Right cardiac atrium (tissue), 5 donors: ENCODE measurements at regions not wholly inside any gene's neighbourhood (a gene's known extent, or its start where the extent isn't known, plus 50 kb on each side); places are given as distances from the start of the nearest gene placed in this dataset.

Experiments used
- ATAC-seq, 2 donors: fragments of 200-7000 bp; cut with Tn5 transposase; one replicate each; pipeline versions ENCODE4 v1.8.0 to v1.9.1; 2020; ENCODE audit warnings: moderate library complexity in 2 of 2, mild to moderate bottlenecking in 1 of 2
- DNase-seq, 3 donors: peaks; one replicate each; pipeline ENCODE4 v3.0.0-alpha.2; 2020
- H3K27ac ChIP-seq: one replicate; pipeline ENCODE4 v1.5.1; 2013; ENCODE audit warnings: mild to moderate bottlenecking, low read length, control low read depth, moderate library complexity
- H3K27me3 ChIP-seq: one replicate; pipeline ENCODE4 v1.6.1; 2013; ENCODE audit not compliant: control insufficient read depth, insufficient read depth
- H3K4me1 ChIP-seq: one replicate; pipeline ENCODE4 v1.6.1; 2013; ENCODE audit warnings: low read length; ENCODE audit not compliant: control insufficient read depth, insufficient read depth
- H3K4me3 ChIP-seq: one replicate; pipeline ENCODE4 v1.5.1; 2013; ENCODE audit warnings: low read length, control low read depth
- H3K9me3 ChIP-seq: one replicate; pipeline ENCODE4 v1.6.1; 2013; ENCODE audit warnings: low read length; ENCODE audit not compliant: control insufficient read depth
- WGBS: extraction: QIAGEN DNeasy Blood & Tissue Kit; methylation state at CpG from one replicate; pipeline ENCODE4 v1.1.7; 2013; 5-methylcytosine and 5-hydroxymethylcytosine counted together
- intact Hi-C, 4 donors: fragments of 100-400 bp; cut with DNase I; formaldehyde crosslinking; loops; one replicate each; pipeline versions ENCODE4 v1.11.0 to v1.14.0; 2022 to 2023
- donor health status: healthy with polysubstance abuse.
- donor health status: DM: no; HTN: yes; CAD: no.
- donor health status: DM: no; HTN: no; CAD: no.
- donor health status: DM: no; HTN: yes; CAD: no; lungs with severe emphysema.
- donor health status: DM: yes; HTN: yes; CAD: no.

- ATAC-seq (no peak), DNase-seq (no peak)
- H3K27me3 ChIP-seq, result no peaks in the 10 kb centered on the region
- H3K4me1 ChIP-seq, result no peaks in the 10 kb centered on the region
- 67% methylated on average over 7 of the region's 7 CpGs for WGBS
- H3K9me3 ChIP-seq, result no peaks in the 10 kb centered on the region
- H3K27ac ChIP-seq, result no peak overlapping the region
- no peak overlapping the region for H3K4me3 ChIP-seq
- intact Hi-C loops, result no loop called here
Measured at GRCh38 chr5:68369457-68370125, 154.0 kb downstream of the PIK3R1 start.

GRCh38 chr5:68370196-68370595, 154.6 kb downstream of the PIK3R1 start:
- 97% methylated on average over 2 of the region's 2 CpGs for WGBS
- ATAC-seq, result no peak

GRCh38 chr5:68371607-68372006, 156.1 kb downstream of the PIK3R1 start:
- ATAC-seq (no peak), DNase-seq (no peak)
- Histone ChIP-seq H3K4me3 (no peak overlapping the region), H3K27ac (no peak overlapping the region), H3K4me1 (peaks cover 2% of the 10 kb centered on the region), H3K27me3 (no peaks in the 10 kb centered on the region), H3K9me3 (no peaks in the 10 kb centered on the region)
- WGBS, result 65% methylated on average over 2 of the region's 2 CpGs
- intact Hi-C loops, result no loop called here

More at GRCh38 chr5:68370196-68370595, 154.6 kb downstream of the PIK3R1 start:
- Histone ChIP-seq H3K4me3 (no peak overlapping the region), H3K27ac (no peak overlapping the region), H3K9me3 (no peaks in the 10 kb centered on the region), H3K4me1 (no peaks in the 10 kb centered on the region), H3K27me3 (no peaks in the 10 kb centered on the region)
- intact Hi-C loops, result no loop called here
- DNase-seq, result no peak

- DNase-seq (no peak), ATAC-seq (no peak)
- 93% methylated on average over 1 of the region's 1 CpG for WGBS
- Histone ChIP-seq H3K27me3 (no peaks in the 10 kb centered on the region), H3K4me3 (no peak overlapping the region), H3K27ac (no peak overlapping the region), H3K9me3 (no peaks in the 10 kb centered on the region), H3K4me1 (peaks cover 2% of the 10 kb centered on the region)
- intact Hi-C loops, result no loop called here
Measured at GRCh38 chr5:68372161-68372560, 156.6 kb downstream of the PIK3R1 start.

- 98% methylated on average over 2 of the region's 2 CpGs for WGBS
- no peak overlapping the region for H3K27ac ChIP-seq
- H3K4me3 ChIP-seq, result no peak overlapping the region
- ATAC-seq, result no peak
- intact Hi-C loops, result no loop called here
- H3K27me3 ChIP-seq, result no peaks in the 10 kb centered on the region
- peaks cover 2% of the 10 kb centered on the region for H3K4me1 ChIP-seq
- no peak for DNase-seq
- H3K9me3 ChIP-seq, result no peaks in the 10 kb centered on the region
Measured at GRCh38 chr5:68373050-68373449, 157.5 kb downstream of the PIK3R1 start.

GRCh38 chr5:68374796-68375518, 159.4 kb downstream of the PIK3R1 start:
- H3K4me3 ChIP-seq, result no peak overlapping the region
- H3K27ac ChIP-seq, result no peak overlapping the region
- 94% methylated on average over 1 of the region's 1 CpG for WGBS
- no peaks in the 10 kb centered on the region for H3K27me3 ChIP-seq
- H3K4me1 ChIP-seq, result peaks cover 2% of the 10 kb centered on the region
- ATAC-seq (no peak), DNase-seq (no peak)
- no peaks in the 10 kb centered on the region for H3K9me3 ChIP-seq
- intact Hi-C loops, result no loop called here

- intact Hi-C loops, result no loop called here
- Histone ChIP-seq H3K27me3 (no peaks in the 10 kb centered on the region), H3K27ac (no peak overlapping the region), H3K4me1 (peaks cover 2% of the 10 kb centered on the region), H3K9me3 (no peaks in the 10 kb centered on the region), H3K4me3 (no peak overlapping the region)
- WGBS, result 59% methylated on average over 3 of the region's 3 CpGs
- ATAC-seq, result no peak
- no peak for DNase-seq
Measured at GRCh38 chr5:68375540-68375939, 160.0 kb downstream of the PIK3R1 start.

- H3K4me3 ChIP-seq, result no peak overlapping the region
Measured at GRCh38 chr5:68376935-68377334, 161.4 kb downstream of the PIK3R1 start.

GRCh38 chr5:68377733-68378132, 162.2 kb downstream of the PIK3R1 start:
- DNase-seq (no peak), ATAC-seq (no peak)
- Histone ChIP-seq H3K27ac (no peak overlapping the region), H3K4me3 (no peak overlapping the region), H3K4me1 (peaks cover 4% of the 10 kb centered on the region), H3K27me3 (no peaks in the 10 kb centered on the region), H3K9me3 (no peaks in the 10 kb centered on the region)
- intact Hi-C loops, result no loop called here
- 90% methylated on average over 4 of the region's 4 CpGs for WGBS

More at GRCh38 chr5:68376935-68377334, 161.4 kb downstream of the PIK3R1 start:
- Histone ChIP-seq H3K27ac (no peak overlapping the region), H3K9me3 (no peaks in the 10 kb centered on the region), H3K27me3 (no peaks in the 10 kb centered on the region), H3K4me1 (peaks cover 4% of the 10 kb centered on the region)
- WGBS, result 57% methylated on average over 6 of the region's 6 CpGs
- ATAC-seq, result no peak
- no peak for DNase-seq
- intact Hi-C loops, result no loop called here

- Histone ChIP-seq H3K4me1 (peaks cover 4% of the 10 kb centered on the region), H3K9me3 (no peaks in the 10 kb centered on the region), H3K27ac (no peak overlapping the region), H3K27me3 (no peaks in the 10 kb centered on the region), H3K4me3 (no peak overlapping the region)
- no peak for DNase-seq
- 82% methylated on average over 3 of the region's 3 CpGs for WGBS
- no peak for ATAC-seq
- intact Hi-C loops, result no loop called here
Measured at GRCh38 chr5:68378204-68378820, 162.8 kb downstream of the PIK3R1 start.

- intact Hi-C loops, result no loop called here
- ATAC-seq (peak; percentile 35 to 65), DNase-seq (peak in 1 of 3 donors; percentile 46)
- H3K27ac ChIP-seq, result no peak overlapping the region
- no peaks in the 10 kb centered on the region for H3K9me3 ChIP-seq
- no peak overlapping the region for H3K4me3 ChIP-seq
- peaks cover 4% of the 10 kb centered on the region for H3K4me1 ChIP-seq
- H3K27me3 ChIP-seq, result no peaks in the 10 kb centered on the region
- WGBS, result 65% methylated on average over 3 of the region's 3 CpGs
Measured at GRCh38 chr5:68379275-68380036, 163.9 kb downstream of the PIK3R1 start.
